Activated T-helper 2 cell treated with anti-CD3 and anti-CD28 coated beads, Interferon-gamma antibody, Interleukin-2, Interleukin-4, amounts not matched to agents 10 μg/mL and 5 μg/mL and 100 μg/mL, durations not matched to agents 14 hours and 24 hours and 36 hours (primary cell): ENCODE measurements at regions not wholly inside any gene's neighbourhood (a gene's known extent, or its start where the extent isn't known, plus 50 kb on each side); places are given as distances from the start of the nearest gene placed in this dataset.
"Not testable (repeated sequence)": the region's sequence is repeated elsewhere in the genome, so short reads cannot be mapped to it uniquely, and the experiment has no call there.

Experiments
- DNase-seq: peaks from one replicate; pipeline ENCODE4 v3.0.0; 2021; ENCODE audit warnings: low spot score
- H3K27ac Mint-ChIP-seq: one replicate; pipeline ENCODE4 v1.8.0; 2021; ENCODE audit warnings: mixed read lengths
- H3K27me3 Mint-ChIP-seq: one replicate; pipeline ENCODE4 v1.8.0; 2021; ENCODE audit warnings: low read depth, mixed read lengths
- H3K36me3 Mint-ChIP-seq: one replicate; pipeline ENCODE4 v1.8.0; 2021; ENCODE audit warnings: low read depth, mixed read lengths
- H3K4me1 Mint-ChIP-seq: one replicate; pipeline ENCODE4 v1.8.0; 2021; ENCODE audit warnings: low read depth, mixed read lengths
- H3K4me3 Mint-ChIP-seq: one replicate; pipeline ENCODE4 v1.8.0; 2021; ENCODE audit warnings: low read depth, mild to moderate bottlenecking, moderate library complexity, mixed read lengths
- H3K9me3 Mint-ChIP-seq: one replicate; pipeline ENCODE4 v1.8.0; 2021; ENCODE audit warnings: mixed read lengths
- intact Hi-C: fragments of 100-400 bp; cut with micrococcal nuclease; formaldehyde crosslinking; loops from one replicate; pipeline ENCODE4 v1.15.1; 2023

GRCh38 chr12:59446116-59446515 is 149.7 kb upstream of the SLC16A7 start:
- intact Hi-C loops, result no loop called here
- peaks cover 8% of the 10 kb centered on the region for H3K9me3 Mint-ChIP-seq
- no peak overlapping the region for H3K27ac Mint-ChIP-seq
- DNase-seq, result no peak
- no peaks in the 10 kb centered on the region for H3K36me3 Mint-ChIP-seq
- H3K27me3 Mint-ChIP-seq, result no peaks in the 10 kb centered on the region
- H3K4me3 Mint-ChIP-seq, result no peak overlapping the region
- no peaks in the 10 kb centered on the region for H3K4me1 Mint-ChIP-seq

- intact Hi-C loops, result no loop called here
- Mint-ChIP-seq H3K4me3 (no peak overlapping the region), H3K27ac (no peak overlapping the region), H3K36me3 (no peaks in the 10 kb centered on the region), H3K4me1 (no peaks in the 10 kb centered on the region), H3K27me3 (no peaks in the 10 kb centered on the region), H3K9me3 (peaks cover 14% of the 10 kb centered on the region)
- DNase-seq, result no peak
Measured at GRCh38 chr12:59444932-59445331, 150.9 kb upstream of the SLC16A7 start.

- no peaks in the 10 kb centered on the region for H3K4me1 Mint-ChIP-seq
- H3K27ac Mint-ChIP-seq, result no peak overlapping the region
- no peaks in the 10 kb centered on the region for H3K9me3 Mint-ChIP-seq
- peaks cover 7% of the 10 kb centered on the region for H3K27me3 Mint-ChIP-seq
- intact Hi-C loops, result no loop called here
- DNase-seq, result no peak
- H3K4me3 Mint-ChIP-seq, result no peak overlapping the region
- no peaks in the 10 kb centered on the region for H3K36me3 Mint-ChIP-seq
Measured at GRCh38 chr12:59432057-59432456, 163.8 kb upstream of the SLC16A7 start.

GRCh38 chr12:59431266-59431665 is 164.6 kb upstream of the SLC16A7 start:
- no peak for DNase-seq
- Mint-ChIP-seq H3K9me3 (no peaks in the 10 kb centered on the region), H3K36me3 (no peaks in the 10 kb centered on the region), H3K4me3 (no peak overlapping the region), H3K27ac (no peak overlapping the region), H3K4me1 (no peaks in the 10 kb centered on the region), H3K27me3 (peaks cover 7% of the 10 kb centered on the region)
- intact Hi-C loops, result no loop called here

GRCh38 chr12:59429766-59430165 is 166.1 kb upstream of the SLC16A7 start:
- Mint-ChIP-seq H3K27me3 (peaks cover 7% of the 10 kb centered on the region), H3K4me1 (no peaks in the 10 kb centered on the region), H3K36me3 (no peaks in the 10 kb centered on the region), H3K27ac (no peak overlapping the region), H3K9me3 (no peaks in the 10 kb centered on the region), H3K4me3 (no peak overlapping the region)
- no peak for DNase-seq
- intact Hi-C loops, result no loop called here

- Mint-ChIP-seq H3K9me3 (no peaks in the 10 kb centered on the region), H3K4me3 (no peak overlapping the region), H3K36me3 (no peaks in the 10 kb centered on the region), H3K4me1 (no peaks in the 10 kb centered on the region), H3K27ac (no peak overlapping the region), H3K27me3 (peaks cover 9% of the 10 kb centered on the region)
- intact Hi-C loops, result no loop called here
- no peak for DNase-seq
Measured at GRCh38 chr12:59425798-59426197, 170.0 kb upstream of the SLC16A7 start.

- H3K27ac Mint-ChIP-seq, H3K4me1 Mint-ChIP-seq, H3K9me3 Mint-ChIP-seq, intact Hi-C loops, H3K36me3 Mint-ChIP-seq, H3K4me3 Mint-ChIP-seq, DNase-seq: not testable (repeated sequence)
- H3K27me3 Mint-ChIP-seq, result peaks cover 11% of the 10 kb centered on the region
Measured at GRCh38 chr12:59424666-59425065, 171.2 kb upstream of the SLC16A7 start.

GRCh38 chr12:59414051-59414450 is 181.8 kb upstream of the SLC16A7 start:
- no peaks in the 10 kb centered on the region for H3K36me3 Mint-ChIP-seq
- H3K4me3 Mint-ChIP-seq, result no peak overlapping the region
- peaks cover 2% of the 10 kb centered on the region for H3K4me1 Mint-ChIP-seq
- no peak overlapping the region for H3K27ac Mint-ChIP-seq
- no peaks in the 10 kb centered on the region for H3K9me3 Mint-ChIP-seq
- DNase-seq, result no peak
- intact Hi-C loops, result no loop called here
- peaks cover 4% of the 10 kb centered on the region for H3K27me3 Mint-ChIP-seq

GRCh38 chr12:59408431-59408830 is 187.4 kb upstream of the SLC16A7 start:
- no peak overlapping the region for H3K4me3 Mint-ChIP-seq
- H3K4me1 Mint-ChIP-seq, result peaks cover 19% of the 10 kb centered on the region
- no peak overlapping the region for H3K27ac Mint-ChIP-seq
- no peak for DNase-seq
- no peaks in the 10 kb centered on the region for H3K36me3 Mint-ChIP-seq
- peaks cover 4% of the 10 kb centered on the region for H3K27me3 Mint-ChIP-seq
- intact Hi-C loops, result loop anchor here (5.0 kb wide), 1 partner anchor 174 kb away; no protein-coding TSS in a partner anchor
- no peaks in the 10 kb centered on the region for H3K9me3 Mint-ChIP-seq

- H3K4me1 Mint-ChIP-seq, result peaks cover 20% of the 10 kb centered on the region
- intact Hi-C loops, result loop anchor here (2.0 to 5.0 kb wide), 2 partner anchors 19 to 175 kb away; no protein-coding TSS in a partner anchor
- H3K36me3 Mint-ChIP-seq, result no peaks in the 10 kb centered on the region
- H3K27ac Mint-ChIP-seq, result no peak overlapping the region
- DNase-seq, result no peak
- H3K4me3 Mint-ChIP-seq, result no peak overlapping the region
- peaks cover 7% of the 10 kb centered on the region for H3K27me3 Mint-ChIP-seq
- H3K9me3 Mint-ChIP-seq, result no peaks in the 10 kb centered on the region
Measured at GRCh38 chr12:59407799-59408198, 188.0 kb upstream of the SLC16A7 start.

GRCh38 chr12:59405992-59406391 is 189.8 kb upstream of the SLC16A7 start:
- DNase-seq, result no peak
- H3K36me3 Mint-ChIP-seq, result no peaks in the 10 kb centered on the region
- intact Hi-C loops, result loop anchor here (1.0 to 5.0 kb wide), 3 partner anchors 17 to 191 kb away; no protein-coding TSS in a partner anchor
- H3K4me3 Mint-ChIP-seq, result no peak overlapping the region
- peak overlapping the region; percentile 31 for H3K27ac Mint-ChIP-seq
- no peaks in the 10 kb centered on the region for H3K9me3 Mint-ChIP-seq
- H3K4me1 Mint-ChIP-seq, result peaks cover 20% of the 10 kb centered on the region
- peaks cover 5% of the 10 kb centered on the region for H3K27me3 Mint-ChIP-seq

GRCh38 chr12:59404109-59404650 is 191.6 kb upstream of the SLC16A7 start:
- H3K36me3 Mint-ChIP-seq, result no peaks in the 10 kb centered on the region
- H3K9me3 Mint-ChIP-seq, result no peaks in the 10 kb centered on the region
- DNase-seq, result no peak
- no peak overlapping the region for H3K27ac Mint-ChIP-seq
- H3K4me1 Mint-ChIP-seq, result peaks cover 18% of the 10 kb centered on the region
- intact Hi-C loops, result no loop called here
- H3K4me3 Mint-ChIP-seq, result no peak overlapping the region
- peaks cover 8% of the 10 kb centered on the region for H3K27me3 Mint-ChIP-seq

- DNase-seq, result no peak
- intact Hi-C loops, result loop anchor here (1.0 to 2.0 kb wide), 2 partner anchors 405 to 432 kb away; no protein-coding TSS in a partner anchor
- Mint-ChIP-seq H3K4me3 (no peak overlapping the region), H3K4me1 (peaks cover 18% of the 10 kb centered on the region), H3K27ac (no peak overlapping the region), H3K9me3 (no peaks in the 10 kb centered on the region), H3K27me3 (peaks cover 10% of the 10 kb centered on the region), H3K36me3 (no peaks in the 10 kb centered on the region)
Measured at GRCh38 chr12:59403259-59403932, 192.4 kb upstream of the SLC16A7 start.
